Stimulated activated CD4-positive, alpha-beta T cell treated with anti-CD3 and anti-CD28 coated beads, Interleukin-1b, Interleukin-23, amount 100 ng/mL, for 48 hours (primary cell): ENCODE measurements at regions not wholly inside any gene's neighbourhood (a gene's known extent, or its start where the extent isn't known, plus 50 kb on each side); places are given as distances from the start of the nearest gene placed in this dataset.
"Not testable (repeated sequence)": the region's sequence is repeated elsewhere in the genome, so short reads cannot be mapped to it uniquely, and the experiment has no call there.

ENCODE experiments used
- DNase-seq: peaks from one replicate; pipeline ENCODE4 v3.0.0-alpha.2; 2020

GRCh38 chr16:9141813-9142212, 50.4 kb downstream of the HAPSTR1 start:
- DNase-seq: no peak

- DNase-seq: no peak
Observed at GRCh38 chr16:9144106-9144505, 52.7 kb downstream of the HAPSTR1 start.

DNA sequence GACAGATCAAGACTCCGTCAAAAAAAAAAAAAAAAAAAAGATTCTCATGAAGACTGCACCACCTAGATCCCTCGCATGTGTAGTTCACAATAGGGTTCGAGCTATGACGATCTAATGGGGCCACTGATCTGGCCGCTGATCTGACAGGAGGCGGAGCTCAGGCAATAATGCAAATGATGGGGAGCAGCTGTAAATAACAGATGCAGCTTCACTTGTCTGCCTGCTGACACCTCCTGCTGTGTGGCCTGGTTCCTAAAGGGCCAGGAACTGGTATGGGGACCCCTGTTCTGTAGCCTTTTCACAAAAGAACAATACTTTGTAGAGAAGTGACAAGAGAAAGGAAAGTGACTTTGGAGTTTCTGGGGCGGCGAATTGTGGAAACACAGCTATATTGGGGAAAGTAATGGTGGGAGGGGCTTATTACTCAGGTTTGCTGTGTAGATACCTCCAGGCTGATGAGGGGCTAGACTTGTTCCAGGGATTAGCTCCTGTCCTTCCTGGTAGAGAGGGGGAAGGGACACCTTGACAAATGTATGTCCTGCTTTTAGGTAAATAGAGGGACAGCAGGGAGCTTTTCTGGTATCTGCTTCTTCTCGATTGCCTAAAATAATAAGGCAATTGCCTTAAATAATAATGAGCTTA, 57.1 kb downstream of the HAPSTR1 start:
- DNase-seq: no peak

DNA sequence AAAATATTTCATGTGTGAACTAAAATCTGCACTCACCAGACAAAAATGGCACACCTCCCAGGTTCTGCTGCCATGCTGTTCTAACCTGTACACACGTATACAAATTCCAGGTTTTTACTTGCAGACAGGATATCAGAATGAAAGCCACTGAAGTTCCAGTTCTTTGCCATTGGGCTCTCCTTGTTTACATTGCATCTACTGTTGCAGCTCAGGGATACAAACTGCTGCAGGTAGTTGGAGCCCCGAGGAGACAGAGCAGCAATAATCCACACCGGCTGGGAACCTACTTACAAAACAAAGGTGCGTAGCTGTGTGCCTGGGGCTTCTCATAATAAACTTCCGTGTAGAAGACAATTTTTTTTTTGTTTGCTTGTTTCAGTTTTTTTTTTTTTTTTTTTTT, 59.6 kb downstream of the HAPSTR1 start:
- no peak for DNase-seq

GRCh38 chr16:9151597-9151996, 60.2 kb downstream of the HAPSTR1 start:
- no peak for DNase-seq

- no peak for DNase-seq
Observed at GRCh38 chr16:9152649-9153501, 61.4 kb downstream of the HAPSTR1 start.

GRCh38 chr16:9153502-9153864, 62.0 kb downstream of the HAPSTR1 start:
- no peak for DNase-seq

DNA sequence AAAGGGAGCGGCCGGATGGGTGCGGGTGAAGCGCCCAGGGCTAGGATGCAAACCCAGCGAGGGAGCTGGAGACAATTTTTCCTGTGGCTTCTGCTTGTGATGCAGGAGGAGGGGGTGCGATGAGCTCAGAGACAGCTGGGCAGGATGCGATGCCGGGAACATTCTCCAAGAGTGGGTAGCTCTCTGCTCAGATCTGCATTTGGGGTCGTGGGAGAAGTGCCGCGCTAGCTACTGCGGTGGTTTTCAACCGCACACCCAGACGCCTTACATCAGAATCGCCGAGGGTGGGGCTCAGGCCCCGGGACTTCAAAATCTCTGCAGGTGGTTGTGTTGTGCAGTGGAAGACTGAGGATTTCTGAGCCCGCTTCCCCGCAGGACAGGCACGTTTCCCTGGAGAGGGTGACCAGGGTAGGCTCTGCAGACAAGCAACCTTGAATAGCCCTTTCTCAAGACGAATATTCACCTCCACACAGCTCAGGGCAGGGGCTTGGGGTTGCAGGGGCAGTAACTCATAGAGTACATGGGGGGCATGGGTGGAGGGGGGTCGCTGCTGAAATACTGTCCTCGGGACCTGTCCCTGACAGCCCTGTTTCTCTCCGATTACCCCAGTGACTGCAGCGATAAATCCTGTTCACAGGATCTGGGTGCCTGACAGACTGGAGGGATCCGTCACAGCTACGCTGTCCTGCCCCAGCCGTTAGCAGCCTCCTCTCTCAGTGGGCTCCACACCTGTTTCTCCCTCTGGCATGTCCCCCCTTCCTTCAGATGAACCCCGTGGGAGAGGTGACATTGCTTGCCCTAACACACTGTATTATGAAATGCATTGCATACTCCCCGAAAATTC, 63.3 kb downstream of the HAPSTR1 start:
- DNase-seq: no peak

GRCh38 chr16:9155871-9156270, 64.4 kb downstream of the HAPSTR1 start:
- no peak for DNase-seq

GRCh38 chr16:9159839-9160550, 68.6 kb downstream of the HAPSTR1 start:
- DNase-seq: peak; percentile 49

DNA sequence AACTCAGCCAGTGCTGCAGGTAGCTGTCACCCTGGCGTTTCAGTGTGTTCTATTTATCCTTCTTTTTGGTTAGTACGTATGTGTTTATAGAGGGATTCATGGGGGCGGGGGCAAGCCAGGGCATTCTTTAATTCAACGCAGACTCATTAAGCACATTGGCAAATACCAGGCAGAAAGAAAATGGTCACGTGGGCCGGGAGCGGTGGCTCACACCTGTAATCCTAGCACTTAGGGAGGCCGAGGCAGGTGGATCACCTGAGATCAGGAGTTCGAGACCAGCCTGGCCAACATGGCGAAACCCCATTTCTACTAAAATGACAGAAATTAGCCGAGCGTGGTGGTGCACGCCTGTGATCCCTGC, 69.1 kb downstream of the HAPSTR1 start:
- no peak for DNase-seq

DNA sequence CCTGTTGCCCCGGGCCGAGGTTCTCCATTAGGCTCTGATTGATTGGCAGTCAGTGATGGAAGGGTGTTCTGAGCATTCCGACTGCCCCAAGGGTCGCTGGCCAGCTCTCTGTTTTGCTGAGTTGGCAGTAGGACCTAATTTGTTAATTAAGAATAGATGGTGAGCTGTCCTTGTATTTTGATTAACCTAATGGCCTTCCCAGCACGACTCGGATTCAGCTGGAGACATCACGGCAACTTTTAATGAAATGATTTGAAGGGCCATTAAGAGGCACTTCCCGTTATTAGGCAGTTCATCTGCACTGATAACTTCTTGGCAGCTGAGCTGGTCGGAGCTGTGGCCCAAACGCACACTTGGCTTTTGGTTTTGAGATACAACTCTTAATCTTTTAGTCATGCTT, 74.2 kb downstream of the HAPSTR1 start:
- DNase-seq: no peak

GRCh38 chr16:9166326-9166993, 75.0 kb downstream of the HAPSTR1 start:
- DNase-seq: not testable (repeated sequence)

GRCh38 chr16:9169094-9169493, 77.7 kb downstream of the HAPSTR1 start:
- no peak for DNase-seq

GRCh38 chr16:9170470-9170869, 79.0 kb downstream of the HAPSTR1 start:
- DNase-seq: no peak

GRCh38 chr16:9176547-9177418, 85.3 kb downstream of the HAPSTR1 start:
- DNase-seq: no peak

GRCh38 chr16:9177861-9178260, 86.4 kb downstream of the HAPSTR1 start:
- DNase-seq: no peak

DNA sequence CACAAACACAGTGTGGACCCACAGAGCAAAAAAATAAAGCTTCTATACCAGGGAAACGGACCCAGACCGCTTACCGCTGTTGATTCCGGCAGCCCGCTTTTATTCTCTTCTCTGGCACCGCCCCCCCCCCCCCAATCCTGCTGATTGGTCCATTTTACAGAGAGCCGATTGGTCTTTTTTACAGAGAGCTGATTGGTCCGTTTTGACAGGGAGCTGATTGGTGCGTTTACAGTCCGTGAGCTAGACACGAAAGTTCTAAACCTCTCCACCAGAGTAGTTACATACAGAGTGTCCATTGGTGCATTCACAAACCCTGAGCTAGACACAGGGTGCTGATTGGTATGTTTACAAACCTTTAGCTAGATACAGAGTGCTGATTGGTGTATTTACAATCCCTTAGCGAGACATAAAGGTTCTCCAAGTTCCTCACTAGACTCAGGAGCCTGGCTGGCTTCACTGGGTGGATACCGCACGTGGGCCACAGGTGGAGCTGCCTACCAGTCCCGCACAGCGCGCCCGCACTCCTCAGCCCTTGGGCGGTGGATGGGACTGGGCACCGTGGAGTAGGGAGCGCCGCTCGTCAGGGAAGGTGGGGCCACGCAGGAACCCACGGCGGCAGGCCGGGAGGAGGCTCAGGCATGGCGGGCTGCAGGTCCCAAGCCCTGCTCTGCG, 92.4 kb downstream of the HAPSTR1 start:
- DNase-seq: no peak

DNA sequence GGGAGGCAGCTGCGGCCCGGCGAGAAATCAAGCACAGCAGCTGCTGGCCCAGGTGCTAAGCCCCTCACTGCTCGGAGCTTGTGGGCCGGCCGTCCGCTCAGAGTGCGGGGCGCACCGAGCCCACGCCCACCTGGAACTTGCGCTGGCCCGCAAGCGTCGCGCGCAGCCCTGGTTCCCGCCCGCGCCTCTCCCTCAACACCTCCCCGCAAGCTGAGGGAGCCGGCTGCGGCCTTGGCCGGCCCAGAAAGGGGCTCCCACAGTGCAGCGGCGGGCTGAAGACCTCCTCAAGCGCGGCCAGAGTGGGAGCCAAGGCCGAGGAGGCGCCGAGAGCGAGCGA, 92.9 kb downstream of the HAPSTR1 start:
- no peak for DNase-seq

- no peak for DNase-seq
Observed at GRCh38 chr16:9185381-9185780, 93.9 kb downstream of the HAPSTR1 start.

- no peak for DNase-seq
Observed at GRCh38 chr16:9186061-9186460, 94.6 kb downstream of the HAPSTR1 start.
